ENCODE measurements at regions not wholly inside any gene's neighbourhood (a gene's known extent, or its start where the extent isn't known, plus 50 kb on each side); places are given as distances from the start of the nearest gene placed in this dataset.

DNA sequence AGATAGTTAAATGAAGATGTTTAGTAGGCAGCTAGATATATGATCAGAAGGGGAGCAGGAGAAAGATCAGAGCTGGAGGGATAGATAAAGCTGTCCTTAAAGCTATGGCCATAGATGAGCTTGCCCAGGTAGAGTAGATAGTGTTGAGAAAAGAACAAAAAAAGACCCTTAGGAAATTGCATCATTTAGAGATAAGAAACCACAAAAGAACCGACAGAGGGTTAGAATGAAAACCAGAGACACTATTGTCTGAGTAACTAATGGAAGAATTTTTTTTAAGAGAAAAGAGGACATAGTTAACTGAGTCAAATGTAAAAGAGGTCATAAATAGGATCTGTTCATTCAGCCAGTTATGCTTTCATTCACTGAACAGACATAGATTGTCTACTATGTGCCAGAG is 101.8 kb downstream of the TNFAIP3 start (continued):
- TF ChIP-seq, protein P1, sequence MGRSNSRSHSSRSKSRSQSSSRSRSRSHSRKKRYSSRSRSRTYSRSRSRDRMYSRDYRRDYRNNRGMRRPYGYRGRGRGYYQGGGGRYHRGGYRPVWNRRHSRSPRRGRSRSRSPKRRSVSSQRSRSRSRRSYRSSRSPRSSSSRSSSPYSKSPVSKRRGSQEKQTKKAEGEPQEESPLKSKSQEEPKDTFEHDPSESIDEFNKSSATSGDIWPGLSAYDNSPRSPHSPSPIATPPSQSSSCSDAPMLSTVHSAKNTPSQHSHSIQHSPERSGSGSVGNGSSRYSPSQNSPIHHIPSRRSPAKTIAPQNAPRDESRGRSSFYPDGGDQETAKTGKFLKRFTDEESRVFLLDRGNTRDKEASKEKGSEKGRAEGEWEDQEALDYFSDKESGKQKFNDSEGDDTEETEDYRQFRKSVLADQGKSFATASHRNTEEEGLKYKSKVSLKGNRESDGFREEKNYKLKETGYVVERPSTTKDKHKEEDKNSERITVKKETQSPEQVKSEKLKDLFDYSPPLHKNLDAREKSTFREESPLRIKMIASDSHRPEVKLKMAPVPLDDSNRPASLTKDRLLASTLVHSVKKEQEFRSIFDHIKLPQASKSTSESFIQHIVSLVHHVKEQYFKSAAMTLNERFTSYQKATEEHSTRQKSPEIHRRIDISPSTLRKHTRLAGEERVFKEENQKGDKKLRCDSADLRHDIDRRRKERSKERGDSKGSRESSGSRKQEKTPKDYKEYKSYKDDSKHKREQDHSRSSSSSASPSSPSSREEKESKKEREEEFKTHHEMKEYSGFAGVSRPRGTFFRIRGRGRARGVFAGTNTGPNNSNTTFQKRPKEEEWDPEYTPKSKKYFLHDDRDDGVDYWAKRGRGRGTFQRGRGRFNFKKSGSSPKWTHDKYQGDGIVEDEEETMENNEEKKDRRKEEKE (IDR thresholded peaks at IDR 0.05; ENCODE audit: borderline replicate concordance in 1 of 2, control insufficient read depth in 1 of 2, low read depth in 2 of 2, low read length in 1 of 2): no peak
- TF ChIP-seq, protein P2, sequence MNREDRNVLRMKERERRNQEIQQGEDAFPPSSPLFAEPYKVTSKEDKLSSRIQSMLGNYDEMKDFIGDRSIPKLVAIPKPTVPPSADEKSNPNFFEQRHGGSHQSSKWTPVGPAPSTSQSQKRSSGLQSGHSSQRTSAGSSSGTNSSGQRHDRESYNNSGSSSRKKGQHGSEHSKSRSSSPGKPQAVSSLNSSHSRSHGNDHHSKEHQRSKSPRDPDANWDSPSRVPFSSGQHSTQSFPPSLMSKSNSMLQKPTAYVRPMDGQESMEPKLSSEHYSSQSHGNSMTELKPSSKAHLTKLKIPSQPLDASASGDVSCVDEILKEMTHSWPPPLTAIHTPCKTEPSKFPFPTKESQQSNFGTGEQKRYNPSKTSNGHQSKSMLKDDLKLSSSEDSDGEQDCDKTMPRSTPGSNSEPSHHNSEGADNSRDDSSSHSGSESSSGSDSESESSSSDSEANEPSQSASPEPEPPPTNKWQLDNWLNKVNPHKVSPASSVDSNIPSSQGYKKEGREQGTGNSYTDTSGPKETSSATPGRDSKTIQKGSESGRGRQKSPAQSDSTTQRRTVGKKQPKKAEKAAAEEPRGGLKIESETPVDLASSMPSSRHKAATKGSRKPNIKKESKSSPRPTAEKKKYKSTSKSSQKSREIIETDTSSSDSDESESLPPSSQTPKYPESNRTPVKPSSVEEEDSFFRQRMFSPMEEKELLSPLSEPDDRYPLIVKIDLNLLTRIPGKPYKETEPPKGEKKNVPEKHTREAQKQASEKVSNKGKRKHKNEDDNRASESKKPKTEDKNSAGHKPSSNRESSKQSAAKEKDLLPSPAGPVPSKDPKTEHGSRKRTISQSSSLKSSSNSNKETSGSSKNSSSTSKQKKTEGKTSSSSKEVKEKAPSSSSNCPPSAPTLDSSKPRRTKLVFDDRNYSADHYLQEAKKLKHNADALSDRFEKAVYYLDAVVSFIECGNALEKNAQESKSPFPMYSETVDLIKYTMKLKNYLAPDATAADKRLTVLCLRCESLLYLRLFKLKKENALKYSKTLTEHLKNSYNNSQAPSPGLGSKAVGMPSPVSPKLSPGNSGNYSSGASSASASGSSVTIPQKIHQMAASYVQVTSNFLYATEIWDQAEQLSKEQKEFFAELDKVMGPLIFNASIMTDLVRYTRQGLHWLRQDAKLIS (CRISPR knock-in tag; IDR thresholded peaks at IDR 0.05): no peak
- TF ChIP-seq TAF15 (IDR thresholded peaks at IDR 0.05; ENCODE audit: low read depth, low read length) (no peak), ETV5 (CRISPR knock-in tag; IDR thresholded peaks at IDR 0.05; ENCODE audit: low read depth) (no peak), PHF20 (IDR thresholded peaks at IDR 0.05; ENCODE audit: partially characterized antibody) (no peak), RAD51 (IDR thresholded peaks at IDR 0.05; ENCODE audit: borderline replicate concordance, low read depth) (no peak), ZNF197 (CRISPR knock-in tag; IDR thresholded peaks at IDR 0.05; ENCODE audit: low read depth) (no peak), ZKSCAN8 (CRISPR knock-in tag; IDR thresholded peaks at IDR 0.05) (0 out of 2 replicates have a peak, but pooled peaks have one; percentile 29), ZNF707 (CRISPR knock-in tag; conservative IDR thresholded peaks at IDR 0.05) (no peak), RFX7 (CRISPR knock-in tag; IDR thresholded peaks at IDR 0.05) (no peak)
- TF ChIP-seq, protein P3, sequence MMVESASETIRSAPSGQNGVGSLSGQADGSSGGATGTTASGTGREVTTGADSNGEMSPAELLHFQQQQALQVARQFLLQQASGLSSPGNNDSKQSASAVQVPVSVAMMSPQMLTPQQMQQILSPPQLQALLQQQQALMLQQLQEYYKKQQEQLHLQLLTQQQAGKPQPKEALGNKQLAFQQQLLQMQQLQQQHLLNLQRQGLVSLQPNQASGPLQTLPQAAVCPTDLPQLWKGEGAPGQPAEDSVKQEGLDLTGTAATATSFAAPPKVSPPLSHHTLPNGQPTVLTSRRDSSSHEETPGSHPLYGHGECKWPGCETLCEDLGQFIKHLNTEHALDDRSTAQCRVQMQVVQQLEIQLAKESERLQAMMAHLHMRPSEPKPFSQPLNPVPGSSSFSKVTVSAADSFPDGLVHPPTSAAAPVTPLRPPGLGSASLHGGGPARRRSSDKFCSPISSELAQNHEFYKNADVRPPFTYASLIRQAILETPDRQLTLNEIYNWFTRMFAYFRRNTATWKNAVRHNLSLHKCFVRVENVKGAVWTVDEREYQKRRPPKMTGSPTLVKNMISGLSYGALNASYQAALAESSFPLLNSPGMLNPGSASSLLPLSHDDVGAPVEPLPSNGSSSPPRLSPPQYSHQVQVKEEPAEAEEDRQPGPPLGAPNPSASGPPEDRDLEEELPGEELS (CRISPR knock-in tag; IDR thresholded peaks at IDR 0.05; ENCODE audit: borderline replicate concordance): no peak
- TF ChIP-seq, protein P4, sequence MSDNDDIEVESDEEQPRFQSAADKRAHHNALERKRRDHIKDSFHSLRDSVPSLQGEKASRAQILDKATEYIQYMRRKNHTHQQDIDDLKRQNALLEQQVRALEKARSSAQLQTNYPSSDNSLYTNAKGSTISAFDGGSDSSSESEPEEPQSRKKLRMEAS (CRISPR knock-in tag; IDR thresholded peaks at IDR 0.05): no peak
- TF ChIP-seq, protein P5, sequence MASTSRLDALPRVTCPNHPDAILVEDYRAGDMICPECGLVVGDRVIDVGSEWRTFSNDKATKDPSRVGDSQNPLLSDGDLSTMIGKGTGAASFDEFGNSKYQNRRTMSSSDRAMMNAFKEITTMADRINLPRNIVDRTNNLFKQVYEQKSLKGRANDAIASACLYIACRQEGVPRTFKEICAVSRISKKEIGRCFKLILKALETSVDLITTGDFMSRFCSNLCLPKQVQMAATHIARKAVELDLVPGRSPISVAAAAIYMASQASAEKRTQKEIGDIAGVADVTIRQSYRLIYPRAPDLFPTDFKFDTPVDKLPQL (IDR thresholded peaks at IDR 0.05; ENCODE audit: extremely low read depth, insufficient read length): no peak

Data from K562 (cell line).